Keratinocyte (primary cell): ENCODE measurements at regions not wholly inside any gene's neighbourhood (a gene's known extent, or its start where the extent isn't known, plus 50 kb on each side); places are given as distances from the start of the nearest gene placed in this dataset.

ENCODE experiments used
- DNase-seq: peaks from one replicate; pipeline ENCODE4 v3.0.0-alpha.2; 2011; ENCODE audit warnings: low read depth, missing footprints, low spot score
- FAIRE-seq: peaks from 2 replicates; lab custom pipeline; 2011; peaks lifted over from hg19 to GRCh38; lab: Jason Lieb, UNC
- H2AFZ ChIP-seq: 2 replicates; pipeline ENCODE4 v1.6.0; 2012; ENCODE audit warnings: low read length, control low read depth, inconsistent platforms; ENCODE audit not compliant: control insufficient read depth
- H3K27ac ChIP-seq: 2 replicates; pipeline ENCODE4 v1.5.1; 2011; ENCODE audit warnings: low read length; ENCODE audit not compliant: control insufficient read depth, insufficient read depth
- H3K27me3 ChIP-seq: 3 replicates; pipeline ENCODE4 v1.6.0; 2011; ENCODE audit warnings: low read length; ENCODE audit not compliant: control insufficient read depth, insufficient read depth; ENCODE audit errors: extremely low read depth
- H3K36me3 ChIP-seq, 2 experiments: 2 replicates in 1 of 2; 3 replicates in 1 of 2; pipeline ENCODE4 v1.5.1; 2011; ENCODE audit warnings: low read length in 2 of 2, mild to moderate bottlenecking in 1 of 2; ENCODE audit not compliant: control insufficient read depth in 2 of 2, insufficient read depth in 2 of 2; ENCODE audit errors: extremely low read depth in 1 of 2
- H3K4me1 ChIP-seq: 3 replicates; pipeline ENCODE4 v1.5.1; 2011; ENCODE audit warnings: low read length; ENCODE audit not compliant: control insufficient read depth, insufficient read depth; ENCODE audit errors: extremely low read depth
- H3K4me2 ChIP-seq: 3 replicates; pipeline ENCODE4 v1.6.0; 2011; ENCODE audit warnings: low read depth, low read length; ENCODE audit not compliant: control insufficient read depth, insufficient read depth; ENCODE audit errors: extremely low read depth
- H3K4me3 ChIP-seq, 3 experiments: fragments of 200-600 bp in 1 of 3; sonication (generic) in 1 of 3; 2 replicates in 2 of 3; 3 replicates in 1 of 3; pipeline ENCODE4 v1.5.1; 2011 to 2016; ENCODE audit warnings: low read length in 3 of 3, mild to moderate bottlenecking in 3 of 3, control low read depth in 2 of 3, inconsistent platforms in 1 of 3, low read depth in 1 of 3, mixed read lengths in 1 of 3, mixed run types in 1 of 3, moderate library complexity in 1 of 3; ENCODE audit not compliant: control insufficient read depth in 2 of 3, insufficient read depth in 2 of 3; ENCODE audit errors: extremely low read depth in 1 of 3
- H3K79me2 ChIP-seq: 2 replicates; pipeline ENCODE4 v1.6.0; 2012; ENCODE audit warnings: low read length; ENCODE audit not compliant: control insufficient read depth, insufficient read depth
- H3K9ac ChIP-seq: 3 replicates; pipeline ENCODE4 v1.6.0; 2011; ENCODE audit warnings: low read length; ENCODE audit not compliant: control insufficient read depth, insufficient read depth; ENCODE audit errors: extremely low read depth
- H3K9me1 ChIP-seq: 3 replicates; pipeline ENCODE4 v1.6.0; 2011; ENCODE audit warnings: low read length; ENCODE audit not compliant: control insufficient read depth, insufficient read depth; ENCODE audit errors: extremely low read depth
- H3K9me3 ChIP-seq: 2 replicates; pipeline ENCODE4 v1.5.1; 2012; ENCODE audit warnings: low read depth, low read length; ENCODE audit not compliant: control insufficient read depth
- H4K20me1 ChIP-seq: 3 replicates; pipeline ENCODE4 v1.6.0; 2011; ENCODE audit warnings: low read length; ENCODE audit not compliant: control insufficient read depth, insufficient read depth; ENCODE audit errors: extremely low read depth
- EZH2 ChIP-seq: IDR thresholded peaks from one replicate; pipeline ENCODE4 v1.6.1; 2012; ENCODE audit warnings: inconsistent platforms, mild to moderate bottlenecking, low read length, moderate library complexity
- dilution Hi-C: fragments of 300-500 bp; cut with MboI; formaldehyde crosslinking; loops from one replicate; pipeline ENCODE4 v1.7.0; 2020; ENCODE audit warnings: low sequenced_read_pairs; ENCODE audit not compliant: extremely low pct_ligation_motif_present
- TF ChIP-seq, protein P1 (sequence below), 3 experiments: IDR thresholded peaks in 1 of 3; conservative IDR thresholded peaks in 1 of 3; optimal IDR thresholded peaks in 1 of 3; 2 replicates in 2 of 3; 3 replicates in 1 of 3; pipeline versions ENCODE3 to v1.5.1; 2011; ENCODE audit warnings: low read length in 3 of 3, mild to moderate bottlenecking in 3 of 3, moderate library complexity in 2 of 3, control low read depth in 1 of 3, inconsistent platforms in 1 of 3; ENCODE audit not compliant: insufficient read depth in 2 of 3; ENCODE audit errors: extremely low read depth in 1 of 3

DNA sequence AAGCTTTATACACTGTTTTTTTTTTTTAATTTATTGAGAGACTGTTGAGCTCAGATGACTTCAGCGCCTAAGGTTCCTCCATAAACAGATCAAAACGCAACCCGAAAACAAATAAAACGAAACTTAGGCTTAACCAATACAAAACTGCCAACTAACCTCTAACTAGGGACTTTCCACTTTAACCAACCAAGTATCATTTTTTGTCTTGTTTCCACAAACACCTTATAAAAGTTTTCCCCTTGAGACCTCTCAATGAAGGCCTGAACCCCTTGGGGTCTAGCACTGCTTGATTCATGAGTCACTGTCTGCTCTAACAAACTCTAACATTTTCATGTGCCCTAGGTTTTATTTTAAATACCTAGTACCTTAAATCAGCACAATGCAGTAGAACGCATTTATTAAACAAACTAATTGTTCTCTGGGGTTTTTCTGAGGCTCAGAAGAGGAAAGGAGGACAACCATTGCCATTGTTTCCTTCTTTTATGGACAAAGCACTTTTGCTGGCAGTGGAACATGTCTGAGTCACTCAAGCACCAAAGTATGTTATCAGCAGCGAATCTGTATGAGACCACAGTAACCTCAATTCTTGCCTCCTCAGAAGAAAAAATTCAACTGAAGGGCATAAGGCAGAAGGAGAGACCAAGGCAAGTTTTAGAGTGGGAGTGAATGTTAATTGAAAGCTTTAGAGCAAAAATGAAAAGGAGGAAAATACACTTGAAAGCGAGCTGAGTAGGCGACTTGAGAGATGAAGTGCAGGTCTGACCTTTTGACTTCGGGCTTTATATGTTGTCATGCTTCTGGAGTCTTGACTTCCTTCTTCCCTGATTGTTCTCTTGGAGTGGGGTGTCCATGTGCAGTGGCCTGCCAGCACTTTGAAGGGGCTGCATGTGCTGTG lies 97.7 kb upstream of the HCN1 start:
- H3K4me1 ChIP-seq: no peaks in the 10 kb centered on the region
- H3K4me3 ChIP-seq: no peak overlapping the region
- no peak overlapping the region for H3K27ac ChIP-seq
- H3K9me3 ChIP-seq: no peaks in the 10 kb centered on the region
- no peak overlapping the region for H2AFZ ChIP-seq
- no peak for DNase-seq
- dilution Hi-C loops: no loop called here
- no peak for FAIRE-seq
- no peaks in the 10 kb centered on the region for H3K9me1 ChIP-seq
- TF ChIP-seq EZH2: no peak
- TF ChIP-seq, protein P1, sequence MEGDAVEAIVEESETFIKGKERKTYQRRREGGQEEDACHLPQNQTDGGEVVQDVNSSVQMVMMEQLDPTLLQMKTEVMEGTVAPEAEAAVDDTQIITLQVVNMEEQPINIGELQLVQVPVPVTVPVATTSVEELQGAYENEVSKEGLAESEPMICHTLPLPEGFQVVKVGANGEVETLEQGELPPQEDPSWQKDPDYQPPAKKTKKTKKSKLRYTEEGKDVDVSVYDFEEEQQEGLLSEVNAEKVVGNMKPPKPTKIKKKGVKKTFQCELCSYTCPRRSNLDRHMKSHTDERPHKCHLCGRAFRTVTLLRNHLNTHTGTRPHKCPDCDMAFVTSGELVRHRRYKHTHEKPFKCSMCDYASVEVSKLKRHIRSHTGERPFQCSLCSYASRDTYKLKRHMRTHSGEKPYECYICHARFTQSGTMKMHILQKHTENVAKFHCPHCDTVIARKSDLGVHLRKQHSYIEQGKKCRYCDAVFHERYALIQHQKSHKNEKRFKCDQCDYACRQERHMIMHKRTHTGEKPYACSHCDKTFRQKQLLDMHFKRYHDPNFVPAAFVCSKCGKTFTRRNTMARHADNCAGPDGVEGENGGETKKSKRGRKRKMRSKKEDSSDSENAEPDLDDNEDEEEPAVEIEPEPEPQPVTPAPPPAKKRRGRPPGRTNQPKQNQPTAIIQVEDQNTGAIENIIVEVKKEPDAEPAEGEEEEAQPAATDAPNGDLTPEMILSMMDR (optimal IDR thresholded peaks at IDR 0.05 in 1 of 3, IDR thresholded peaks at IDR 0.05 in 1 of 3, conservative IDR thresholded peaks at IDR 0.05 in 1 of 3; ENCODE audit: extremely low read depth in 1 of 3, insufficient read depth in 2 of 3, low read length in 3 of 3): no peak
- no peak overlapping the region for H3K4me2 ChIP-seq
- no peaks in the 10 kb centered on the region for H3K27me3 ChIP-seq
- no peaks in the 10 kb centered on the region for H3K79me2 ChIP-seq
- no peaks in the 10 kb centered on the region for H3K36me3 ChIP-seq
- H3K9ac ChIP-seq: no peak overlapping the region
- H4K20me1 ChIP-seq: no peaks in the 10 kb centered on the region

DNA sequence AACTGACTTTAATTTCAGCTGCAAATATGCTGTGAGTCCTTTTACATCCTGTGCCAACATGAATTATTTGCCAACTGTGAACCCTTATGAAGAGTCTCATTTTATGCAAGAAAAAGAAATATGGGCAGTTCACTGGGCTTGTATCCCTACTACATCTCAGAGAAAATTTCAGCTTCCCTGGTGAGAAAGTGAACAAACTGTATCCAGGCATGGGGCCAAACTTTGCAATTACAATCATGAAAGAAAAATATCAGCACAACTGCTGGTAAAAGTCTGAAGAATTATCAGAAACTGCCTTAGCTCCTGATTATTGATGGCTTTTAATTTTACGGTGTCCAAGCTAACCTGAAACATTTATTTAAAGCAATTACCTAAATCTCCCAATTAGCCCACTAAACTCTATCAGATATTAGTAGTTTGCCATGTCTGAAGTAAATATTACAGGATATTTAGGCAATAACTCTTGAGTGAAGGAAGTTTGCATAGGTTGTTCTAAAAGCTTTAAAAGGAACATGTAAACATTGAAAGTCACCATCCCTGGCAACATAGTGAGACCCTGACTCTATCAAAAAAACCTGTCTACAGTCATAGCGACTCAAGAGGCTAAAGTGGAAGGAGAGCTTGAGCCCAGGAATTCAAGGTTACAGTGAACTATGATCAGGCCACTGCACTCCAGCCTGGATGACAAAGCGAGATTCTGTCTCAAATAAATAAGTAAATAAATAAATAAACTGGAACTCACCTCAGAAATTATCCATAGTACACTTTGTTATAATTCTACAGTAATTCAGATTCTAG lies 83.9 kb upstream of the HCN1 start:
- no peaks in the 10 kb centered on the region for H3K36me3 ChIP-seq
- no peaks in the 10 kb centered on the region for H3K9me3 ChIP-seq
- no peak overlapping the region for H3K27ac ChIP-seq
- H3K9ac ChIP-seq: no peak overlapping the region
- dilution Hi-C loops: no loop called here
- no peaks in the 10 kb centered on the region for H3K79me2 ChIP-seq
- H3K4me3 ChIP-seq: no peak overlapping the region
- no peaks in the 10 kb centered on the region for H3K9me1 ChIP-seq
- FAIRE-seq (no peak), DNase-seq (no peak)
- no peaks in the 10 kb centered on the region for H3K27me3 ChIP-seq
- H4K20me1 ChIP-seq: no peaks in the 10 kb centered on the region
- H3K4me1 ChIP-seq: no peaks in the 10 kb centered on the region
- H3K4me2 ChIP-seq: no peak overlapping the region
- TF ChIP-seq EZH2: no peak
- TF ChIP-seq, protein P1 (optimal IDR thresholded peaks at IDR 0.05 in 1 of 3, IDR thresholded peaks at IDR 0.05 in 1 of 3, conservative IDR thresholded peaks at IDR 0.05 in 1 of 3; ENCODE audit: extremely low read depth in 1 of 3, insufficient read depth in 2 of 3, low read length in 3 of 3): no peak
- no peak overlapping the region for H2AFZ ChIP-seq
